ENCODE measurements at regions not wholly inside any gene's neighbourhood (a gene's known extent, or its start where the extent isn't known, plus 50 kb on each side); places are given as distances from the start of the nearest gene placed in this dataset.
A peak's percentile ranks its signal among the peaks of the same experiment; 100 is the strongest.

DNA sequence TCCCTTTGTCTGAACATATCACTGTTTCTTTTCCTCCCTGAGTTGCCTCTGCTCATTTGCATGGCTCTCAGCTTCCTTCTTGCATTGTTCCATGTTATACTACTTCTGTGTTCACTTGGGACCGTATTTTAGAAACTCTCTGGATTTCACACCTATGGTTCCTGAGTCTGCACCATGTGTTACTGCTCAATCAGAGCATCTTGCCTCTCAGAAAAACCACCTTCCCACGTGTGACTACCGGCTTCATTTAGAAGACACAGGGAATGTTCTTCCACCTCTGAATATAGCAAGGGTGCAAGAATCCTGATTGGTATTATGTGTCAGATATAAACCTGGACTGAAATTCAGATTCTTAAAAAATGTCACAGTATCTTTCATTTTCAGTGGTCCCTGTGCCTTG lies 731.2 kb downstream of the TDRD15 start:
- H3K4me1 ChIP-seq, result no peaks in the 10 kb centered on the region
- no peak overlapping the region for H3K4me3 ChIP-seq
- no peak overlapping the region for H3K27ac ChIP-seq
- H3K36me3 ChIP-seq, result no peaks in the 10 kb centered on the region
- DNase-seq (no peak), FAIRE-seq (no peak), ATAC-seq (no peak)
- WGBS, 2 donors, result 60 to 69% methylated on average over 3 of the region's 3 CpGs
- intact Hi-C loops (cut with DNase I), result no loop called here
- no peaks in the 10 kb centered on the region for H3K27me3 ChIP-seq
- TF ChIP-seq, protein P1, sequence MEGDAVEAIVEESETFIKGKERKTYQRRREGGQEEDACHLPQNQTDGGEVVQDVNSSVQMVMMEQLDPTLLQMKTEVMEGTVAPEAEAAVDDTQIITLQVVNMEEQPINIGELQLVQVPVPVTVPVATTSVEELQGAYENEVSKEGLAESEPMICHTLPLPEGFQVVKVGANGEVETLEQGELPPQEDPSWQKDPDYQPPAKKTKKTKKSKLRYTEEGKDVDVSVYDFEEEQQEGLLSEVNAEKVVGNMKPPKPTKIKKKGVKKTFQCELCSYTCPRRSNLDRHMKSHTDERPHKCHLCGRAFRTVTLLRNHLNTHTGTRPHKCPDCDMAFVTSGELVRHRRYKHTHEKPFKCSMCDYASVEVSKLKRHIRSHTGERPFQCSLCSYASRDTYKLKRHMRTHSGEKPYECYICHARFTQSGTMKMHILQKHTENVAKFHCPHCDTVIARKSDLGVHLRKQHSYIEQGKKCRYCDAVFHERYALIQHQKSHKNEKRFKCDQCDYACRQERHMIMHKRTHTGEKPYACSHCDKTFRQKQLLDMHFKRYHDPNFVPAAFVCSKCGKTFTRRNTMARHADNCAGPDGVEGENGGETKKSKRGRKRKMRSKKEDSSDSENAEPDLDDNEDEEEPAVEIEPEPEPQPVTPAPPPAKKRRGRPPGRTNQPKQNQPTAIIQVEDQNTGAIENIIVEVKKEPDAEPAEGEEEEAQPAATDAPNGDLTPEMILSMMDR (IDR thresholded peaks at IDR 0.05), result no peak
- H3K9me3 ChIP-seq, result peaks cover 0 to 4% (median 0%) of the 10 kb centered on the region in 4 donors

DNA sequence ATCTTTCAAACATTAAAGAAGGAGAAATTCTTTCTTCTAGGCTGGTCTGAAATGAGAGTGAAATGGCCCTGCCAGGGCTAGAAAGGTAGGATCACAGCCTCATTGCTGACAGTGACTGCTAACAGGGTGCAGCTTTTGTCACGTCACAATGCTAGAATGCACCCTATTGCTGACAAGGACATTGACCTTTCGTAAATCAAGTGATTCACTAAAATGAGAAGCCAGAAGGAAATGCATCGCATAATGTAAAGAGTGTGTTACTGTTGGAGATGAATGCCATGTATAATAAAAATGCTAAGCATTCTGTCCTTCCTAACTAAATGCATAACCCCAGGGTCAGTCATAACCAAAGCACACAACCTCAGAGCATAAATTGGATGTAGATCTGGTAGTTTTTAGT lies 732.9 kb downstream of the TDRD15 start:
- DNase-seq (no peak), FAIRE-seq (no peak), ATAC-seq (no peak)
- Histone ChIP-seq H3K27me3 (no peaks in the 10 kb centered on the region), H3K9me3 (peaks cover 0 to 4% (median 0%) of the 10 kb centered on the region in 4 donors), H3K27ac (no peak overlapping the region), H3K4me1 (no peaks in the 10 kb centered on the region), H3K36me3 (no peaks in the 10 kb centered on the region), H3K4me3 (no peak overlapping the region)
- 50 to 54% methylated on average over 3 of the region's 3 CpGs for WGBS, 2 donors
- TF ChIP-seq, protein P1 (IDR thresholded peaks at IDR 0.05), result no peak
- intact Hi-C loops (cut with DNase I), result no loop called here

DNA sequence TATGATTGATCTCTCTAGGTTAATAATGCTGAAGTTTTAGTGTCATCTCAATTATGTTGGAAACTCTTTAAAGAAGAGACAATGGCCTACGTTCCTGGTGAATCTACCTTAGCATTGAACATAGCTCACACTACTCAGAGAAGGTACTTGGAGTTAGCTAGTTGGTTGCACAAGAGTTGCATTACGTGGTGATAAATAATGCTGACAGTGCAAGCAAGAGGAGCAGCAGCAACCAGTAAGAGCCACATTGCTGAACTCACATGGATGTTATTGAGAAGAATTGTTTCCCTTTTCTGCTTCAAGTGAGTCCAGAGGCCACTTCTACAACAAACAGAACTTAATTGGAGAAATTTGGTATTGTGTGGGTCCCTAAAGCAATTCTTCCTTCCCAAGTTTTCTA lies 737.1 kb downstream of the TDRD15 start:
- 42 to 59% methylated on average over 2 of the region's 2 CpGs for WGBS, 2 donors
- Histone ChIP-seq H3K4me1 (no peaks in the 10 kb centered on the region), H3K27ac (no peak overlapping the region), H3K27me3 (no peaks in the 10 kb centered on the region), H3K36me3 (no peaks in the 10 kb centered on the region), H3K4me3 (no peak overlapping the region), H3K9me3 (peaks cover 0 to 4% (median 0%) of the 10 kb centered on the region in 4 donors)
- TF ChIP-seq, protein P1 (IDR thresholded peaks at IDR 0.05), result no peak
- ATAC-seq, result no peak
- no peak for FAIRE-seq
- intact Hi-C loops (cut with DNase I), result no loop called here
- no peak for DNase-seq

DNA sequence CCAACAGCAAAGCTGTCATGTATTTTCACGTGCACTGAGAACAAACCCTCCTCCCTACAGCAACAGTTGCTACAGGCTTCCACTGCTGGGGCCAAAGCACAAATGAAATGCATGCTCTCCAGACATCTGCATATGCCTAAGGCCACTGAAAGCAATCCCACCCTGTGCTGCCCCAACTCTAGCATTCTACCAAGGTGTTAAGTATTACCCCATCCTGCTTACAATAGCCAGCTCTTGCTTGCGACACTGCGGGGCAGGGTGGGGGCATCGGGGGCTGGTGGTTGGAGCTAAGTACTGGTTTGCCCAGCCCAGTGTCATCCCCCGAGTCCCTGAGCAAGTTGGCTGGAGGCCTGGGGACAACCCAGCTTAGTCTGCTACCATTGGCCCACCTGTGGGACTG lies 742.5 kb downstream of the TDRD15 start:
- Histone ChIP-seq H3K4me1 (no peaks in the 10 kb centered on the region), H3K27me3 (no peaks in the 10 kb centered on the region), H3K4me3 (no peak overlapping the region), H3K27ac (no peak overlapping the region), H3K36me3 (no peaks in the 10 kb centered on the region), H3K9me3 (no peaks in the 10 kb centered on the region)
- ATAC-seq (no peak), FAIRE-seq (no peak), DNase-seq (peak in 1 of 6 donors; percentile 40)
- TF ChIP-seq, protein P1 (IDR thresholded peaks at IDR 0.05), result no peak
- 56 to 72% methylated on average over 5 of the region's 5 CpGs for WGBS, 2 donors
- intact Hi-C loops (cut with DNase I), result no loop called here

DNA sequence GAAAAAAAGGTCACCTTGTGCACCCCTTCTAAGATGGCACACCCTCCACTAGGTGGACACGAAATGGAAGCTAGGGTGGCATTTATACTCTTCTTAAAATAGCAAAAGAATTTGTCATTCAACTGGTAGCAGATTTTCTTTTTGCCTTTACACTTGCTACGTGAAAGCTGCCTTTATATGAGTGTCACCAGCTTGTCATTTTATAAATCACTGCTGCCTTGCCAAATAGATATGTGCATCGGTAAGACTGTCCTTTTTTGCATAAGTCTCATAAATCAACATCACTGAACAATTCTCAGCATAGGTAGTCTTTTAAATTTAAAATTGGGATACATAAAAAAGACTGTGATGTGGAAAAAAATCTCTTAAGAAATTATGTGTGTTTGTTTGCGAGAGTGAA lies 764.1 kb downstream of the TDRD15 start:
- FAIRE-seq (no peak), DNase-seq (no peak), ATAC-seq (no peak)
- H3K4me3 ChIP-seq, result no peak overlapping the region
- TF ChIP-seq, protein P1 (IDR thresholded peaks at IDR 0.05), result no peak
- intact Hi-C loops (cut with DNase I), result no loop called here
- H3K36me3 ChIP-seq, result no peaks in the 10 kb centered on the region
- no peaks in the 10 kb centered on the region for H3K27me3 ChIP-seq
- H3K4me1 ChIP-seq, result no peaks in the 10 kb centered on the region
- H3K9me3 ChIP-seq, result no peaks in the 10 kb centered on the region
- 54 to 63% methylated on average over 4 of the region's 4 CpGs for WGBS, 2 donors
- no peak overlapping the region for H3K27ac ChIP-seq

All from pancreas (tissue), 10 donors.